OCI-LY1 (cell line): ENCODE measurements at regions not wholly inside any gene's neighbourhood (a gene's known extent, or its start where the extent isn't known, plus 50 kb on each side); places are given as distances from the start of the nearest gene placed in this dataset.

Experiments
- CTCF ChIP-seq: fragments of 200-600 bp; sonication (generic), shearing (Covaris generic); IDR thresholded peaks from 2 replicates; pipeline ENCODE4 v1.5.1; 2017; ENCODE audit warnings: mild to moderate bottlenecking, antibody characterized with exemption, low read length, moderate library complexity, mixed read lengths
- EZH2 ChIP-seq: fragments of 200-600 bp; sonication (generic), shearing (Covaris generic); IDR thresholded peaks from 2 replicates; pipeline ENCODE4 v1.8.0; 2017; ENCODE audit warnings: borderline replicate concordance, mixed run types, mild to moderate bottlenecking, antibody characterized with exemption, low read length, moderate library complexity, mixed read lengths

GRCh38 chr10:45241865-45242520 is 73.4 kb downstream of the OR13A1 start:
- TF ChIP-seq CTCF (no peak), EZH2 (no peak)
